Activated CD8-positive, alpha-beta T cell treated with anti-CD3 and anti-CD28 coated beads, Interleukin-2, amount 10 ng/mL, durations not matched to agents 7 days and 5 days (primary cell): ENCODE measurements at regions not wholly inside any gene's neighbourhood (a gene's known extent, or its start where the extent isn't known, plus 50 kb on each side); places are given as distances from the start of the nearest gene placed in this dataset.
A peak's percentile ranks its signal among the peaks of the same experiment; 100 is the strongest.
"Not testable (repeated sequence)": the region's sequence is repeated elsewhere in the genome, so short reads cannot be mapped to it uniquely, and the experiment has no call there.

ENCODE experiments used
- ATAC-seq: fragments of 150-1000 bp; cut with Tn5 transposase; one replicate; pipeline ENCODE4 v1.10.0; 2021; ENCODE audit warnings: moderate library complexity
- CTCF ChIA-PET: fragments of 350-600 bp; sonication (Branson Sonifier 250); formaldehyde crosslinking; loops from one replicate; lab custom pipeline; 2021; ENCODE audit warnings: antibody characterized with exemption; lab: Charles Lee
- POLR2A ChIA-PET: fragments of 350-600 bp; sonication (Branson Sonifier 250); formaldehyde crosslinking; loops from one replicate; lab custom pipeline; 2021; ENCODE audit warnings: antibody characterized with exemption; lab: Charles Lee
- DNase-seq: peaks from one replicate; pipeline ENCODE4 v3.0.0-alpha.2; 2020
- H3K27ac Mint-ChIP-seq: one replicate; pipeline ENCODE4 v1.8.0; 2021; ENCODE audit warnings: mild to moderate bottlenecking, mixed read lengths
- H3K27me3 Mint-ChIP-seq: one replicate; pipeline ENCODE4 v1.8.0; 2021; ENCODE audit warnings: low read depth, mixed read lengths
- H3K36me3 Mint-ChIP-seq: one replicate; pipeline ENCODE4 v1.8.0; 2021; ENCODE audit warnings: low read depth, mixed read lengths
- H3K4me1 Mint-ChIP-seq: one replicate; pipeline ENCODE4 v1.8.0; 2021; ENCODE audit warnings: low read depth, mixed read lengths
- H3K4me3 Mint-ChIP-seq: one replicate; pipeline ENCODE4 v1.8.0; 2021; ENCODE audit warnings: mild to moderate bottlenecking, mixed read lengths
- H3K9me3 Mint-ChIP-seq: one replicate; pipeline ENCODE4 v1.8.0; 2022; ENCODE audit warnings: mixed read lengths; ENCODE audit not compliant: insufficient read depth

GRCh38 chr15:67939179-67939578 lies 99.3 kb upstream of the RNU6-1 start:
- DNase-seq, H3K27me3 Mint-ChIP-seq, ATAC-seq, H3K27ac Mint-ChIP-seq, H3K4me1 Mint-ChIP-seq, H3K9me3 Mint-ChIP-seq, H3K36me3 Mint-ChIP-seq, POLR2A ChIA-PET, H3K4me3 Mint-ChIP-seq, CTCF ChIA-PET: not testable (repeated sequence)

- H3K27me3 Mint-ChIP-seq, H3K4me3 Mint-ChIP-seq, ATAC-seq, DNase-seq, H3K36me3 Mint-ChIP-seq, H3K9me3 Mint-ChIP-seq, CTCF ChIA-PET, POLR2A ChIA-PET, H3K27ac Mint-ChIP-seq, H3K4me1 Mint-ChIP-seq: not testable (repeated sequence)
These were observed 99.9 kb upstream of the RNU6-1 start for GRCh38 chr15:67939588-67940323.

- POLR2A ChIA-PET, result no interaction called here
- ATAC-seq, result no peak
These were observed 100.5 kb upstream of the RNU6-1 start for GRCh38 chr15:67940324-67940719.

GRCh38 chr15:67941648-67942310 lies 101.9 kb upstream of the RNU6-1 start:
- Mint-ChIP-seq H3K4me1 (peaks cover 9% of the 10 kb centered on the region), H3K4me3 (no peak overlapping the region), H3K27ac (no peak overlapping the region), H3K36me3 (no peaks in the 10 kb centered on the region), H3K27me3 (no peaks in the 10 kb centered on the region), H3K9me3 (peaks cover 5% of the 10 kb centered on the region)
- no peak for DNase-seq
- POLR2A ChIA-PET, result no interaction called here
- CTCF ChIA-PET, result no interaction called here
- ATAC-seq, result no peak

More at GRCh38 chr15:67940324-67940719, 100.5 kb upstream of the RNU6-1 start:
- Mint-ChIP-seq H3K9me3 (peaks cover 5% of the 10 kb centered on the region), H3K36me3 (no peaks in the 10 kb centered on the region), H3K27me3 (no peaks in the 10 kb centered on the region), H3K4me3 (no peak overlapping the region), H3K27ac (no peak overlapping the region), H3K4me1 (no peaks in the 10 kb centered on the region)
- CTCF ChIA-PET, result no interaction called here
- no peak for DNase-seq

- Mint-ChIP-seq H3K4me1 (peaks cover 11% of the 10 kb centered on the region), H3K27me3 (no peaks in the 10 kb centered on the region), H3K4me3 (no peak overlapping the region), H3K36me3 (peaks cover 4% of the 10 kb centered on the region), H3K27ac (no peak overlapping the region), H3K9me3 (peaks cover 9% of the 10 kb centered on the region)
- ATAC-seq, result no peak
- no peak for DNase-seq
- POLR2A ChIA-PET, result no interaction called here
- CTCF ChIA-PET, result no interaction called here
These were observed 103.6 kb upstream of the RNU6-1 start for GRCh38 chr15:67943475-67943874.

- peaks cover 9% of the 10 kb centered on the region for H3K9me3 Mint-ChIP-seq
- H3K27me3 Mint-ChIP-seq, result no peaks in the 10 kb centered on the region
- CTCF ChIA-PET, result no interaction called here
- peaks cover 5% of the 10 kb centered on the region for H3K36me3 Mint-ChIP-seq
- H3K4me3 Mint-ChIP-seq, result no peak overlapping the region
- no peak for DNase-seq
- POLR2A ChIA-PET, result no interaction called here
- no peak for ATAC-seq
- H3K4me1 Mint-ChIP-seq, result peaks cover 11% of the 10 kb centered on the region
- H3K27ac Mint-ChIP-seq, result no peak overlapping the region
These were observed 104.3 kb upstream of the RNU6-1 start for GRCh38 chr15:67944010-67944641.

- CTCF ChIA-PET, result no interaction called here
- H3K36me3 Mint-ChIP-seq, result peaks cover 5% of the 10 kb centered on the region
- H3K27me3 Mint-ChIP-seq, result no peaks in the 10 kb centered on the region
- POLR2A ChIA-PET, result interaction anchor here (0.9 kb wide), 1 partner anchor 109 kb away, joined by 3 read pairs; the partner anchor contains the start of gene PIAS1
- no peak overlapping the region for H3K27ac Mint-ChIP-seq
- H3K4me1 Mint-ChIP-seq, result peaks cover 11% of the 10 kb centered on the region
- peaks cover 8% of the 10 kb centered on the region for H3K9me3 Mint-ChIP-seq
- H3K4me3 Mint-ChIP-seq, result no peak overlapping the region
- DNase-seq (no peak), ATAC-seq (no peak)
These were observed 105.3 kb upstream of the RNU6-1 start for GRCh38 chr15:67945131-67945530.

GRCh38 chr15:67945951-67946700 lies 106.3 kb upstream of the RNU6-1 start:
- no peak for DNase-seq
- Mint-ChIP-seq H3K27me3 (no peaks in the 10 kb centered on the region), H3K9me3 (peaks cover 4% of the 10 kb centered on the region), H3K27ac (peak overlapping the region; percentile 83), H3K36me3 (peaks cover 5% of the 10 kb centered on the region), H3K4me1 (peaks cover 11% of the 10 kb centered on the region), H3K4me3 (peak overlapping the region; percentile 44)
- ChIA-PET CTCF (interaction anchor here (0.6 kb wide), 1 partner anchor 83 kb away, joined by 3 read pairs; no protein-coding TSS in a partner anchor), POLR2A (interaction anchor here (0.9 kb wide), 1 partner anchor 108 kb away, joined by 3 read pairs; the partner anchor contains the start of gene PIAS1)
- ATAC-seq, result peak; percentile 27

- ChIA-PET CTCF (no interaction called here), POLR2A (interaction anchor here (0.9 kb wide), 1 partner anchor 14 kb away, joined by 3 read pairs; no protein-coding TSS in a partner anchor)
- ATAC-seq (peak; percentile 33), DNase-seq (no peak)
- H3K27ac Mint-ChIP-seq, result peak overlapping the region; percentile 83
- H3K36me3 Mint-ChIP-seq, result peaks cover 5% of the 10 kb centered on the region
- peak overlapping the region; percentile 44 for H3K4me3 Mint-ChIP-seq
- H3K9me3 Mint-ChIP-seq, result peaks cover 4% of the 10 kb centered on the region
- no peaks in the 10 kb centered on the region for H3K27me3 Mint-ChIP-seq
- peaks cover 11% of the 10 kb centered on the region for H3K4me1 Mint-ChIP-seq
These were observed 106.9 kb upstream of the RNU6-1 start for GRCh38 chr15:67946701-67947100.

GRCh38 chr15:67947254-67948039 lies 106.7 kb upstream of the PIAS1 start:
- H3K4me3 Mint-ChIP-seq, result no peak overlapping the region
- ChIA-PET POLR2A (interaction anchor here (0.9 kb wide), 1 partner anchor 15 kb away, joined by 3 read pairs; no protein-coding TSS in a partner anchor), CTCF (no interaction called here)
- DNase-seq, result no peak
- no peak for ATAC-seq
- no peak overlapping the region for H3K27ac Mint-ChIP-seq
- peaks cover 11% of the 10 kb centered on the region for H3K4me1 Mint-ChIP-seq
- H3K36me3 Mint-ChIP-seq, result peaks cover 5% of the 10 kb centered on the region
- H3K27me3 Mint-ChIP-seq, result no peaks in the 10 kb centered on the region
- peaks cover 4% of the 10 kb centered on the region for H3K9me3 Mint-ChIP-seq

GRCh38 chr15:67948215-67948614 lies 105.9 kb upstream of the PIAS1 start:
- Mint-ChIP-seq H3K27ac (no peak overlapping the region), H3K4me3 (no peak overlapping the region), H3K9me3 (peaks cover 4% of the 10 kb centered on the region), H3K27me3 (no peaks in the 10 kb centered on the region), H3K36me3 (peaks cover 5% of the 10 kb centered on the region), H3K4me1 (peaks cover 11% of the 10 kb centered on the region)
- DNase-seq, result no peak
- ATAC-seq, result no peak
- ChIA-PET CTCF (no interaction called here), POLR2A (no interaction called here)
